Mucosa of descending colon (tissue), 3 donors: ENCODE measurements at regions not wholly inside any gene's neighbourhood (a gene's known extent, or its start where the extent isn't known, plus 50 kb on each side); places are given as distances from the start of the nearest gene placed in this dataset.

Experiments used
- ATAC-seq: fragments of 200-7000 bp; cut with Tn5 transposase; one replicate; pipeline ENCODE4 v1.9.1; 2020; ENCODE audit warnings: mild to moderate bottlenecking, moderate library complexity
- DNase-seq, 3 donors: peaks; one replicate each; pipeline ENCODE4 v3.0.0-alpha.2; 2020
- H3K36me3 ChIP-seq: fragments of 200-600 bp; one replicate; pipeline ENCODE4 v1.8.0; 2021; ENCODE audit warnings: low read depth, mild to moderate bottlenecking
- H3K4me1 ChIP-seq: fragments of 200-600 bp; one replicate; pipeline ENCODE4 v1.8.0; 2021; ENCODE audit warnings: low read depth, mild to moderate bottlenecking
- H3K4me3 ChIP-seq: fragments of 200-600 bp; one replicate; pipeline ENCODE4 v1.8.0; 2021; ENCODE audit warnings: mild to moderate bottlenecking
- H3K9me3 ChIP-seq: fragments of 200-600 bp; one replicate; pipeline ENCODE4 v1.8.0; 2021; ENCODE audit warnings: mild to moderate bottlenecking
- intact Hi-C, 2 donors: fragments of 100-400 bp; cut with DNase I in 1 of 2; cut with micrococcal nuclease in 1 of 2; formaldehyde crosslinking; loops; one replicate each; pipeline versions ENCODE4 v1.11.0 to v1.11.1; 2022; cut with DNase I, micrococcal nuclease
- TF ChIP-seq, protein P1 (sequence below): fragments of 200-600 bp; IDR thresholded peaks from one replicate; pipeline ENCODE4 v1.8.0; 2022; ENCODE audit warnings: antibody characterized with exemption, mild to moderate bottlenecking
- donor health status: DM: no; HTN: no; CAD: no; lungs with moderate emphysema.
- donor health status: DM: no; HTN: no; CAD: no.
- donor health status: DM: no; HTN: yes; CAD: no.

DNA sequence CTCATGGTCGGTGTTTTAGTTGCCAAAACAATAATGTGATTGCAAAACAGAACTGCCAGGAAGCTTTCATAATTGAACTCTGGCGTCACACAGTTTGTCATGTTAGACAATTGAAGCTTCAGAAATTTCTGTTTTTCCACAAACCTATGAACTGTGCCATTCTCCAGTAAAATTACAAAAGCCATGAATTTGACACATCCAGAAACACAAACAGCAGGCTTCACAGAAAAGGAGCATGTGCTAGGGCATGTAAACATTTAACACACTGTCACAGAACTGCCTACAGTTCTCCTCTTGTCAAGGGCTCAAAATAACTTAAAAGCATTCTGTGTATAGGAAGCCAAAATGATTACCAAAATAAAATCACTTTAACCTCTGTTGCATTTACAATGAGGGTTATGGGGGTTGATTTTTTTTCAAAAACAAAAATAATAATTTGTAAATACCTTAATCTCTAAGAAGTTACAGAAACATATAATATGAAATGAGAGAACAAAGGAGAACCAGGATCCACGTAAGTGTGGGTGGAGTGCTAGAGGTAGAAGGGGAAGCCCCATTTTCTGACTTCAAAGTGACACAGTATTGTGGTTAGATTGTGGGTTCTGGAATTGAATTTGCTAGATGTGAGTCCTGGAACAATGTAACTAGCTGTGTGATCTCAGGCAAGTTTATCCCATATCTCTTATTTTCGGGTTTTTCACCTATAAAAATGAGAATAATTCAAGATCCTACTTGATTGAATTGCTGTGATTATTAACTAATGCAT, 295.0 kb downstream of the CENPC start:
- DNase-seq (no peak), ATAC-seq (no peak)
- TF ChIP-seq, protein P1, sequence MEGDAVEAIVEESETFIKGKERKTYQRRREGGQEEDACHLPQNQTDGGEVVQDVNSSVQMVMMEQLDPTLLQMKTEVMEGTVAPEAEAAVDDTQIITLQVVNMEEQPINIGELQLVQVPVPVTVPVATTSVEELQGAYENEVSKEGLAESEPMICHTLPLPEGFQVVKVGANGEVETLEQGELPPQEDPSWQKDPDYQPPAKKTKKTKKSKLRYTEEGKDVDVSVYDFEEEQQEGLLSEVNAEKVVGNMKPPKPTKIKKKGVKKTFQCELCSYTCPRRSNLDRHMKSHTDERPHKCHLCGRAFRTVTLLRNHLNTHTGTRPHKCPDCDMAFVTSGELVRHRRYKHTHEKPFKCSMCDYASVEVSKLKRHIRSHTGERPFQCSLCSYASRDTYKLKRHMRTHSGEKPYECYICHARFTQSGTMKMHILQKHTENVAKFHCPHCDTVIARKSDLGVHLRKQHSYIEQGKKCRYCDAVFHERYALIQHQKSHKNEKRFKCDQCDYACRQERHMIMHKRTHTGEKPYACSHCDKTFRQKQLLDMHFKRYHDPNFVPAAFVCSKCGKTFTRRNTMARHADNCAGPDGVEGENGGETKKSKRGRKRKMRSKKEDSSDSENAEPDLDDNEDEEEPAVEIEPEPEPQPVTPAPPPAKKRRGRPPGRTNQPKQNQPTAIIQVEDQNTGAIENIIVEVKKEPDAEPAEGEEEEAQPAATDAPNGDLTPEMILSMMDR, result no peak
- Histone ChIP-seq H3K36me3 (no peaks in the 10 kb centered on the region), H3K9me3 (no peaks in the 10 kb centered on the region), H3K4me1 (no peaks in the 10 kb centered on the region), H3K4me3 (no peak overlapping the region)
- intact Hi-C loops, result no loop called here

DNA sequence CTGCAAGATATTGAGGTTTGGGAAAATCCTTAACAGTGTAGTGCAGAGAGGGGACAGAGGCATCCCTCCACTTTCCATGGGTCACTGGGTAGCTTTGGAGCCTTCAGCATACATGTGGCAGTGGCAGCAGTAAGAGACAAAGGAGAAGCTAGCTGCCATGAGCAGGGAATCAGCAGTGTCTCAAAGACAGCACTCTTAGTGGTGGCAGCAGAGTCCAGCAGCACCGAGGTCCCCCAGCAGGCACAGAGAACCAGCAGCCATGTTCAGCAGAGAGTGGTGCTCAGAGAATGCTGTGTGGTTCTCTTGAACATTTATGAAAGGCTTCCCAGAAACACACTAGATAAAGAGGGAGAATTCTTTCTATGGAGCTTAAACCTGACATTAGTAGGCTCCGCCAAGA, 308.5 kb downstream of the CENPC start:
- DNase-seq (no peak), ATAC-seq (no peak)
- Histone ChIP-seq H3K9me3 (no peaks in the 10 kb centered on the region), H3K4me3 (no peak overlapping the region), H3K4me1 (no peaks in the 10 kb centered on the region), H3K36me3 (no peaks in the 10 kb centered on the region)
- TF ChIP-seq, protein P1, result no peak
- intact Hi-C loops, result no loop called here

DNA sequence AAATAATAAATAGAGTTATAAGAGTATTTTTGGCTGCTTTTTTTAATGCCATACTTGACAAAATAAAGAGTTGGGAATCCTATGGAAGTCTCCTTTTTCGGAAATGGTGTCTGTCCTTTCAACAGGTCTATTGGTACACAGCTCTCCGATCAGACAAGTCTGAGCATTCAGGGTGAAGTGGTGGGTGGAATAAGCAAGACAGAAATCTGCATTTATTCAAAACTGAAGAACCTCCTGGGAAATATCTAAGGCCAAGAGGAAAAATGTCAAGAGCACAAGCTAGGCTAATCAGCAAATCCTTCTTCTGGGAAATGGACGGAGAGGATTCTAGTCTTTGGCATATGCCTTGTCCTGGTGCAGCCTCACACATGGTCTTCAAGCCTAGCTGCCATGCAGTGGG, 309.0 kb downstream of the CENPC start:
- DNase-seq, result no peak
- no peaks in the 10 kb centered on the region for H3K9me3 ChIP-seq

GRCh38 chr4:67234296-67234695, 311.0 kb downstream of the CENPC start:
- ATAC-seq (no peak), DNase-seq (no peak)
- Histone ChIP-seq H3K4me1 (no peaks in the 10 kb centered on the region), H3K9me3 (no peaks in the 10 kb centered on the region), H3K36me3 (no peaks in the 10 kb centered on the region), H3K4me3 (no peak overlapping the region)
- intact Hi-C loops, result no loop called here
- TF ChIP-seq, protein P1, result no peak

More for the DNA sequence above, 309.0 kb downstream of the CENPC start:
- TF ChIP-seq, protein P1, result no peak
- Histone ChIP-seq H3K4me3 (no peak overlapping the region), H3K4me1 (no peaks in the 10 kb centered on the region), H3K36me3 (no peaks in the 10 kb centered on the region)
- ATAC-seq, result no peak
- intact Hi-C loops, result no loop called here

GRCh38 chr4:67229148-67229547, 316.2 kb downstream of the CENPC start:
- intact Hi-C loops, result no loop called here
- DNase-seq (no peak), ATAC-seq (no peak)
- TF ChIP-seq, protein P1, result no peak
- no peaks in the 10 kb centered on the region for H3K4me1 ChIP-seq
- H3K36me3 ChIP-seq, result no peaks in the 10 kb centered on the region
- no peaks in the 10 kb centered on the region for H3K9me3 ChIP-seq
- H3K4me3 ChIP-seq, result no peak overlapping the region
